ENCODE measurements at regions not wholly inside any gene's neighbourhood (a gene's known extent, or its start where the extent isn't known, plus 50 kb on each side); places are given as distances from the start of the nearest gene placed in this dataset.

DNA sequence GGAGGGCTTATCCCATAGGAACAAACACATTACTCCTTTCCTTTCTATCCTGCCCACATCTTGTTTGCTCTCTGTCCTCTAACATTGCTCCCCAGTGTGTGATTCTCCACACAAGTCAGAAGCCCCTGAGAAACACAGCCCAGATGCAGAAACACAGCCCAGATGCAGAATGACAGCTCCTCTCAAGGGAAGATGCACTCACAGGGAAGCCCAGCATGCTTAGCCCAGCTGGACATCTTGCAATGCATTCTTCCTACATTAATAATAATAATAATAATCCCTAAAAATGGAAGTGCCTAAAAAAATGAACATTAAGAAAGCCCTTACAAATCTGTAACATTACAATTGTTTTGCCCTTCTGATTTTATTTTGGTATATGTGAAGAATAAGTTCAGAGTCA, 172.1 kb downstream of the CBLN2 start:
- H3K4me3 Mint-ChIP-seq = no peak overlapping the region
- H3K27me3 Mint-ChIP-seq (ENCODE audit: low read depth) = no peaks in the 10 kb centered on the region
- TF ChIP-seq, protein P1, sequence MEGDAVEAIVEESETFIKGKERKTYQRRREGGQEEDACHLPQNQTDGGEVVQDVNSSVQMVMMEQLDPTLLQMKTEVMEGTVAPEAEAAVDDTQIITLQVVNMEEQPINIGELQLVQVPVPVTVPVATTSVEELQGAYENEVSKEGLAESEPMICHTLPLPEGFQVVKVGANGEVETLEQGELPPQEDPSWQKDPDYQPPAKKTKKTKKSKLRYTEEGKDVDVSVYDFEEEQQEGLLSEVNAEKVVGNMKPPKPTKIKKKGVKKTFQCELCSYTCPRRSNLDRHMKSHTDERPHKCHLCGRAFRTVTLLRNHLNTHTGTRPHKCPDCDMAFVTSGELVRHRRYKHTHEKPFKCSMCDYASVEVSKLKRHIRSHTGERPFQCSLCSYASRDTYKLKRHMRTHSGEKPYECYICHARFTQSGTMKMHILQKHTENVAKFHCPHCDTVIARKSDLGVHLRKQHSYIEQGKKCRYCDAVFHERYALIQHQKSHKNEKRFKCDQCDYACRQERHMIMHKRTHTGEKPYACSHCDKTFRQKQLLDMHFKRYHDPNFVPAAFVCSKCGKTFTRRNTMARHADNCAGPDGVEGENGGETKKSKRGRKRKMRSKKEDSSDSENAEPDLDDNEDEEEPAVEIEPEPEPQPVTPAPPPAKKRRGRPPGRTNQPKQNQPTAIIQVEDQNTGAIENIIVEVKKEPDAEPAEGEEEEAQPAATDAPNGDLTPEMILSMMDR (IDR thresholded peaks at IDR 0.05; ENCODE audit: unreplicated experiment) = no peak
- H3K27ac Mint-ChIP-seq = no peak overlapping the region
- peaks cover 25% of the 10 kb centered on the region for H3K9me3 Mint-ChIP-seq
- H3K4me1 Mint-ChIP-seq = no peaks in the 10 kb centered on the region
- no peak for DNase-seq (ENCODE audit: low spot score in 2 of 2, unreplicated experiment in 2 of 2)
- no peaks in the 10 kb centered on the region for H3K36me3 Mint-ChIP-seq

DNA sequence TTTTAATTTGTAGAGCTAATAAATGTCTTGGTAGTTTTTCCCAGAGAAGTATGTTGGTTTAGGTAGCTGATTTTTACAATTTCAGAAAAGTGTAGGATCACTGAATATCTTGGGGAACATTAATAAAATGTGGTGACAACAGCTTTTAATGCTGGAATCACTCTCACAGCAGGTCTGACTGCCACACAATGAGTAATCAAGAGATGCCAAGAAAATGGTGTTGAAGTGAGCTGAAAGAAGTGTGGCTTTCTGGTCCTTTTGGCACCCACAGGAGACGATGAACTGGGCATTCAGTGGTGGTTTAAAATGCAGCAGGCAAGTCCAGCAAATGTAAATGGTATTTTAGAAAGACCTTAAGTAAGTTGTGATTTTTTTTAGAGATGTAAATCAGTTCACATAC, 175.8 kb downstream of the CBLN2 start:
- TF ChIP-seq, protein P1 (IDR thresholded peaks at IDR 0.05; ENCODE audit: unreplicated experiment) = no peak
- no peaks in the 10 kb centered on the region for H3K36me3 Mint-ChIP-seq
- H3K4me1 Mint-ChIP-seq = no peaks in the 10 kb centered on the region
- no peak overlapping the region for H3K27ac Mint-ChIP-seq
- DNase-seq (ENCODE audit: low spot score in 2 of 2, unreplicated experiment in 2 of 2) = no peak
- H3K27me3 Mint-ChIP-seq (ENCODE audit: low read depth) = no peaks in the 10 kb centered on the region
- H3K9me3 Mint-ChIP-seq = peaks cover 20% of the 10 kb centered on the region
- H3K4me3 Mint-ChIP-seq = no peak overlapping the region

DNA sequence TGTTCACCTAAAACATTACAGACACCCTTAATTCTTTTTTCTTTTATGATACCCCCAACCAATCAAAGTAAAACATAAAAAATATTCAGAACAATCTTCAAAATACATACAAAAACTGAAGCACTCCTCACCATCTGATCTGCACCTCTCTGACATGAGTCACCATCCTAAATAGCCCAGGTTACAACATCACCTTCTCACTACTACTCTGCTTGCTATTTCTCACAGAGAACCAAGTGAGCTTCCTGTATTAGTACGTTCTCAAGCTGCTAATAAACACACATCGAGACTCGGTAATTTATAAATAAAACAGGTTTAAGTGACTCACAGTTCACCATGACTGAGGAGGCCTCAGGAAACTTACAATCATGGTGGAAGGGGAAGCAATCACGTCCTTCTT, 183.5 kb downstream of the CBLN2 start:
- no peaks in the 10 kb centered on the region for H3K27me3 Mint-ChIP-seq (ENCODE audit: low read depth)
- H3K4me3 Mint-ChIP-seq = no peak overlapping the region
- no peak overlapping the region for H3K27ac Mint-ChIP-seq
- H3K9me3 Mint-ChIP-seq = peaks cover 14% of the 10 kb centered on the region
- H3K4me1 Mint-ChIP-seq = no peaks in the 10 kb centered on the region
- H3K36me3 Mint-ChIP-seq = no peaks in the 10 kb centered on the region
- DNase-seq (ENCODE audit: low spot score in 2 of 2, unreplicated experiment in 2 of 2) = no peak
- TF ChIP-seq, protein P1 (IDR thresholded peaks at IDR 0.05; ENCODE audit: unreplicated experiment) = no peak

DNA sequence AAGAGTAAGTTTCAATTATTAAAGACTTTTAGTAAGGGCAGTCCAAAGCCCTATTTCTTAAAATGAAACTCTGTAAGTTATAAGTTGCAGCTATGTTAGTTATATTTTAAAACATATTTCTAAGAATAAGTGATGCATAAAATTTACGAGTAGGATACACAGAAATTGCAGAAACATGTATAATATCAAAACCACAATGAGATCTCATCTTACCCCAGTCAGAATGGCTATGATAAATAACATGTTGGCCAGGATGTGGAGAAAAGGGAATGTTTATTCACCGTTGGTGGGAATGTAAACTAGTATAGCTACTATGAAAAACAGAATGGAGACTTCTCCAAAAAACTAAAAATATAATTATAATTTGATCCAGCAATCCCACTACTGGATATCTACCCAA, 201.2 kb downstream of the CBLN2 start:
- no peak overlapping the region for H3K4me3 Mint-ChIP-seq

DNA sequence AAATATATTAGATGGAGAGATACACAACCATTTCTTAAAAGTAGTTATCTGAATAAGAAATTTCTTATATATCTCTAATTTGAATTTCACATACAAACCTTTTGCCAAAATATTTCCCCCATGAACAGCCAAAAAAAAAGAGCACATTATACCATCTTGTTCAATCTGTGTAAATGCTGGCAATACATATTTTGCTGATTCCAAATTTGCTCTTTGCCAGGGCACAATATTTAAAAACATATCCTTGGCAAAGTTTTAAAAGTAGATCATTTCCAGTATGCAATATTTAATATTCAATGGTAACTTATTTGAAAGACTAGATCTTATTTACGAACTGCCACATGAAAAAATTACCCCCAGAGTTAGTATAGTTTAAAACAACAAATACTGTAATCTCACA, 204.2 kb downstream of the CBLN2 start:
- peaks cover 7% of the 10 kb centered on the region for H3K27me3 Mint-ChIP-seq (ENCODE audit: low read depth)
- no peak overlapping the region for H3K4me3 Mint-ChIP-seq
- H3K9me3 Mint-ChIP-seq = no peaks in the 10 kb centered on the region
- TF ChIP-seq, protein P1 (IDR thresholded peaks at IDR 0.05; ENCODE audit: unreplicated experiment) = no peak
- no peak for DNase-seq (ENCODE audit: low spot score in 2 of 2, unreplicated experiment in 2 of 2)
- no peaks in the 10 kb centered on the region for H3K4me1 Mint-ChIP-seq
- no peaks in the 10 kb centered on the region for H3K36me3 Mint-ChIP-seq
- H3K27ac Mint-ChIP-seq = no peak overlapping the region

More for the DNA sequence above, 201.2 kb downstream of the CBLN2 start:
- no peaks in the 10 kb centered on the region for H3K9me3 Mint-ChIP-seq
- no peak for DNase-seq (ENCODE audit: low spot score in 2 of 2, unreplicated experiment in 2 of 2)
- TF ChIP-seq, protein P1 (IDR thresholded peaks at IDR 0.05; ENCODE audit: unreplicated experiment) = no peak
- peaks cover 5% of the 10 kb centered on the region for H3K27me3 Mint-ChIP-seq (ENCODE audit: low read depth)
- H3K27ac Mint-ChIP-seq = no peak overlapping the region
- no peaks in the 10 kb centered on the region for H3K4me1 Mint-ChIP-seq
- no peaks in the 10 kb centered on the region for H3K36me3 Mint-ChIP-seq

DNA sequence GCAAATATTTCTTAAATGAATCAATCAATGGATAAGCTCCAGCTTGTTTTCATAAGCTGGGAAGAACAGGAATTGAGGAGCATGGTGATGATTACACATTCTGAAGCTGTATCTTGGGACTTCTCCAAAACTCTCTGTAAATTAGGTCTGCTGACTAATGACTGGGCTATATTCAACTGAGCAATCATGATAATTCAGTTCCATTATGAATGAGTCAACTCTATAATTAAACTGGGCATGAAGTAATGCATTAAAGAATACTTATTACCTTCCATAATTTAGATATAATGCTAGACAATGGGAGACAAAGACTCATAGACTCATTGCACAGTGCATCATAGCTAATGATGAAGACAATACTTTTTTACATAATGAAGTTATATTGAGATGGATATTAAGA, 207.4 kb downstream of the CBLN2 start:
- peaks cover 3% of the 10 kb centered on the region for H3K27me3 Mint-ChIP-seq (ENCODE audit: low read depth)

More for the DNA sequence above, 207.4 kb downstream of the CBLN2 start:
- TF ChIP-seq, protein P1 (IDR thresholded peaks at IDR 0.05; ENCODE audit: unreplicated experiment) = no peak
- no peak for DNase-seq (ENCODE audit: low spot score in 2 of 2, unreplicated experiment in 2 of 2)
- Mint-ChIP-seq H3K4me1 (no peaks in the 10 kb centered on the region), H3K27ac (no peak overlapping the region), H3K9me3 (no peaks in the 10 kb centered on the region), H3K4me3 (no peak overlapping the region), H3K36me3 (no peaks in the 10 kb centered on the region)
